ENCODE measurements at regions not wholly inside any gene's neighbourhood (a gene's known extent, or its start where the extent isn't known, plus 50 kb on each side); places are given as distances from the start of the nearest gene placed in this dataset.

DNA sequence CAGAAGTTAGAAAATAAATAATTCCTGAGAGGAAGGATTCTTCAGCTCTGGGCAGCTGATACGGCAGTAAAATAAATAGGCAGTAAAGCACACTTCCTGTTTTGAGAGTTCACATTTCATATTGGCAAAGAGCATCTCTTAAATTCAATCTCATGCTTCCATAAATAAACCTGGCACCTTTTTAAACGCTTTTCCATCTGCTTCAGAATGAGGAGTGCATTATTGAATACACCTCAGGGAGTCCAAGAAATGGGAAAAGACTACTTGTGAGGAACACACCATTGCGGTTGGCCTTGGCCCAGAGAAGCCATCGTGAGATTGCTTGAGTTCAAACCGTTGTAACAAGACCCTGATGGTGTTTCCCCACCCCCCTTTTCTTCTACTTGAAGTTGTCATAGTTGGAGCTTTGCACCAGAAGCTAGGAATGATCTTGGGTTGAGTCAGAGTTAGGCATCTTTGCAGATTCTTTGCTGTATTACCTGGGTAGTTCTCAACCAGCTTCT is 123.9 kb downstream of the RDH14 start:
- peaks cover 0 to 8% (median 2%) of the 10 kb centered on the region in 5 experiments for H3K27me3 ChIP-seq (replicated peaks in 2 of 5; ENCODE audit: control insufficient read depth in 4 of 5, insufficient read depth in 5 of 5, low read length in 4 of 5)
- no peak overlapping the region for H3K4me3 ChIP-seq (ENCODE audit: control insufficient read depth in 1 of 7, extremely low read depth in 1 of 7, insufficient read depth in 4 of 7, low read depth in 2 of 7, low read length in 6 of 7)
- no peaks in the 10 kb centered on the region for H3K36me3 ChIP-seq (ENCODE audit: control insufficient read depth in 4 of 4, insufficient read depth in 4 of 4, low read length in 3 of 4)
- H3K4me1 ChIP-seq (ENCODE audit: control extremely low read depth in 1 of 4, control insufficient read depth in 4 of 4, insufficient read depth in 4 of 4, low read length in 3 of 4), result no peaks in the 10 kb centered on the region
- H3K27ac ChIP-seq (ENCODE audit: insufficient read depth in 1 of 2, low read depth in 1 of 2, low read length in 2 of 2, poor library complexity in 1 of 2, severe bottlenecking in 2 of 2), result no peak overlapping the region
- no peaks in the 10 kb centered on the region for H3K9me3 ChIP-seq (ENCODE audit: control extremely low read depth in 1 of 5, control insufficient read depth in 4 of 5, insufficient read depth in 2 of 5, low read depth in 1 of 5, low read length in 4 of 5)
- CTCF ChIA-PET, result interaction anchor here (1.0 kb wide), 2 partner anchors 12 to 146 kb away, joined by 3 read pairs; no protein-coding TSS in a partner anchor
- no peak for DNase-seq
- POLR2A ChIA-PET, result no interaction called here
- WGBS (ENCODE audit: insufficient coverage), result 66% methylated on average over 4 of the region's 5 CpGs

- H3K9me3 ChIP-seq (ENCODE audit: control extremely low read depth in 1 of 5, control insufficient read depth in 4 of 5, insufficient read depth in 2 of 5, low read depth in 1 of 5, low read length in 4 of 5), result no peaks in the 10 kb centered on the region
- no peaks in the 10 kb centered on the region for H3K4me1 ChIP-seq (ENCODE audit: control extremely low read depth in 1 of 4, control insufficient read depth in 4 of 4, insufficient read depth in 4 of 4, low read length in 3 of 4)
- H3K36me3 ChIP-seq (ENCODE audit: control insufficient read depth in 4 of 4, insufficient read depth in 4 of 4, low read length in 3 of 4), result no peaks in the 10 kb centered on the region
- WGBS (ENCODE audit: insufficient coverage), result no CpG with 5 or more reads among the region's 2 CpGs
- CTCF ChIA-PET, result no interaction called here
- no peak overlapping the region for H3K27ac ChIP-seq (ENCODE audit: insufficient read depth in 1 of 2, low read depth in 1 of 2, low read length in 2 of 2, poor library complexity in 1 of 2, severe bottlenecking in 2 of 2)
- POLR2A ChIA-PET, result no interaction called here
- H3K27me3 ChIP-seq (replicated peaks in 2 of 5; ENCODE audit: control insufficient read depth in 4 of 5, insufficient read depth in 5 of 5, low read length in 4 of 5), result peaks cover 0 to 8% (median 2%) of the 10 kb centered on the region in 5 experiments
- no peak overlapping the region for H3K4me3 ChIP-seq (ENCODE audit: control insufficient read depth in 1 of 7, extremely low read depth in 1 of 7, insufficient read depth in 4 of 7, low read depth in 2 of 7, low read length in 6 of 7)
- DNase-seq, result peak; percentile 43 to 61 (median 45)
Measured at GRCh38 chr2:18435426-18436037, 124.9 kb downstream of the RDH14 start.

GRCh38 chr2:18433872-18434271 is 126.6 kb downstream of the RDH14 start:
- CTCF ChIA-PET, result interaction anchor here (0.8 kb wide), 1 partner anchor 10 kb away, joined by 4 read pairs; no protein-coding TSS in a partner anchor
- Histone ChIP-seq H3K27me3 (replicated peaks in 2 of 5; ENCODE audit: control insufficient read depth in 4 of 5, insufficient read depth in 5 of 5, low read length in 4 of 5) (peaks cover 0 to 8% (median 2%) of the 10 kb centered on the region in 5 experiments), H3K4me3 (ENCODE audit: control insufficient read depth in 1 of 7, extremely low read depth in 1 of 7, insufficient read depth in 4 of 7, low read depth in 2 of 7, low read length in 6 of 7) (no peak overlapping the region), H3K36me3 (ENCODE audit: control insufficient read depth in 4 of 4, insufficient read depth in 4 of 4, low read length in 3 of 4) (no peaks in the 10 kb centered on the region), H3K4me1 (ENCODE audit: control extremely low read depth in 1 of 4, control insufficient read depth in 4 of 4, insufficient read depth in 4 of 4, low read length in 3 of 4) (no peaks in the 10 kb centered on the region), H3K27ac (ENCODE audit: insufficient read depth in 1 of 2, low read depth in 1 of 2, low read length in 2 of 2, poor library complexity in 1 of 2, severe bottlenecking in 2 of 2) (no peak overlapping the region), H3K9me3 (ENCODE audit: control extremely low read depth in 1 of 5, control insufficient read depth in 4 of 5, insufficient read depth in 2 of 5, low read depth in 1 of 5, low read length in 4 of 5) (no peaks in the 10 kb centered on the region)
- WGBS (ENCODE audit: insufficient coverage), result no CpG with 5 or more reads among the region's 1 CpG
- no peak for DNase-seq
- POLR2A ChIA-PET, result no interaction called here

DNA sequence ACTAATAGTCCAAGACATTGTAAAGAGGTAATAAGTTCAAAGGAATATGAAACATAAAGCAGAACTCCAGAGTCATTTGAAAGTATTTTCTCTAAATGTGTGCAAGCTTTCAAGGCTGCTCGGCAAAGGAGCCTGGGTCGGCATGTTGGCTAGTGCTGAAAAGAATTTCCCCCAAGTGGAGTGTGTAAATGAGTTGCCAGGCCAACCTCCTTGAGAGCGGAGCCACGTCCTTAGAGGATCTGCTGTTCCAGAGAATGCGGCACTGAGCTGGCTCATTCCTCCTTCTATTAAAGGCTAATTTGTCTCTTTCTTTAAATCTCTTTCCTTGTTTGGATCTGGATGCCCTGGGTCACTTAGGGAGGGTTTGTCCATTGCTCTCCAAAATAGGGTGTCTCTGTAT is 127.5 kb downstream of the RDH14 start:
- DNase-seq, result no peak
- Histone ChIP-seq H3K36me3 (ENCODE audit: control insufficient read depth in 4 of 4, insufficient read depth in 4 of 4, low read length in 3 of 4) (no peaks in the 10 kb centered on the region), H3K27me3 (replicated peaks in 2 of 5; ENCODE audit: control insufficient read depth in 4 of 5, insufficient read depth in 5 of 5, low read length in 4 of 5) (peaks cover 0 to 8% (median 2%) of the 10 kb centered on the region in 5 experiments), H3K9me3 (ENCODE audit: control extremely low read depth in 1 of 5, control insufficient read depth in 4 of 5, insufficient read depth in 2 of 5, low read depth in 1 of 5, low read length in 4 of 5) (no peaks in the 10 kb centered on the region), H3K4me1 (ENCODE audit: control extremely low read depth in 1 of 4, control insufficient read depth in 4 of 4, insufficient read depth in 4 of 4, low read length in 3 of 4) (no peaks in the 10 kb centered on the region), H3K27ac (ENCODE audit: insufficient read depth in 1 of 2, low read depth in 1 of 2, low read length in 2 of 2, poor library complexity in 1 of 2, severe bottlenecking in 2 of 2) (no peak overlapping the region), H3K4me3 (ENCODE audit: control insufficient read depth in 1 of 7, extremely low read depth in 1 of 7, insufficient read depth in 4 of 7, low read depth in 2 of 7, low read length in 6 of 7) (no peak overlapping the region)
- ChIA-PET CTCF (interaction anchor here (0.8 kb wide), 1 partner anchor 9 kb away, joined by 4 read pairs; no protein-coding TSS in a partner anchor), POLR2A (no interaction called here)
- 70% methylated on average over 5 of the region's 5 CpGs for WGBS (ENCODE audit: insufficient coverage)

GRCh38 chr2:18430996-18431748 is 129.3 kb downstream of the RDH14 start:
- H3K27ac ChIP-seq (ENCODE audit: insufficient read depth in 1 of 2, low read depth in 1 of 2, low read length in 2 of 2, poor library complexity in 1 of 2, severe bottlenecking in 2 of 2), result no peak overlapping the region
- H3K4me1 ChIP-seq (ENCODE audit: control extremely low read depth in 1 of 4, control insufficient read depth in 4 of 4, insufficient read depth in 4 of 4, low read length in 3 of 4), result no peaks in the 10 kb centered on the region
- WGBS (ENCODE audit: insufficient coverage), result 100% methylated on average over 1 of the region's 4 CpGs
- peaks cover 0 to 8% (median 2%) of the 10 kb centered on the region in 5 experiments for H3K27me3 ChIP-seq (replicated peaks in 2 of 5; ENCODE audit: control insufficient read depth in 4 of 5, insufficient read depth in 5 of 5, low read length in 4 of 5)
- H3K4me3 ChIP-seq (ENCODE audit: control insufficient read depth in 1 of 7, extremely low read depth in 1 of 7, insufficient read depth in 4 of 7, low read depth in 2 of 7, low read length in 6 of 7), result no peak overlapping the region
- ChIA-PET CTCF (interaction anchor here (1.0 kb wide), 1 partner anchor 22 kb away, joined by 3 read pairs; no protein-coding TSS in a partner anchor), POLR2A (no interaction called here)
- no peaks in the 10 kb centered on the region for H3K36me3 ChIP-seq (ENCODE audit: control insufficient read depth in 4 of 4, insufficient read depth in 4 of 4, low read length in 3 of 4)
- DNase-seq, result no peak
- no peaks in the 10 kb centered on the region for H3K9me3 ChIP-seq (ENCODE audit: control extremely low read depth in 1 of 5, control insufficient read depth in 4 of 5, insufficient read depth in 2 of 5, low read depth in 1 of 5, low read length in 4 of 5)

- H3K27ac ChIP-seq (ENCODE audit: insufficient read depth in 1 of 2, low read depth in 1 of 2, low read length in 2 of 2, poor library complexity in 1 of 2, severe bottlenecking in 2 of 2), result no peak overlapping the region
Measured at GRCh38 chr2:18428516-18428915, 131.9 kb downstream of the RDH14 start.

DNA sequence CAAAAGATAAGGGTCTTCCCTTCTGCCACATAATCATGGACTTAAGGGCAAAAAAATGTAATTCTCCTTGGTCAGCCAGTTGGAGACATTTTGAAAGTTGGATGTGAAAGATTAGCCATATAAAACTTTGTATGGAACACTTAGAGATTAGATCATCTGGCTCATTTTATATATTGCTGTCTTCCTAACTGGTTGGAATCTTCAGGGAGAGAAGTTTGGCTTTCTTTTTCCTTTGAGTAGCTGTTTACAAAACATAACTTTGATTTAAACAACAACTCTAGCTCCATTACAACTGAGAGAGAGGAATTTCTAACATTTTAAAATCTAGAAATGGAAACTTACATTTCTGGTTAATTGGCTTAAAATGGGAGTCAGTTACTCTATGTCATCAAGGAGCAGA is 132.7 kb downstream of the RDH14 start:
- POLR2A ChIA-PET, result no interaction called here
- no peak for DNase-seq
- Histone ChIP-seq H3K4me3 (ENCODE audit: control insufficient read depth in 1 of 7, extremely low read depth in 1 of 7, insufficient read depth in 4 of 7, low read depth in 2 of 7, low read length in 6 of 7) (no peak overlapping the region), H3K9me3 (ENCODE audit: control extremely low read depth in 1 of 5, control insufficient read depth in 4 of 5, insufficient read depth in 2 of 5, low read depth in 1 of 5, low read length in 4 of 5) (no peaks in the 10 kb centered on the region), H3K27ac (ENCODE audit: insufficient read depth in 1 of 2, low read depth in 1 of 2, low read length in 2 of 2, poor library complexity in 1 of 2, severe bottlenecking in 2 of 2) (no peak overlapping the region), H3K36me3 (ENCODE audit: control insufficient read depth in 4 of 4, insufficient read depth in 4 of 4, low read length in 3 of 4) (no peaks in the 10 kb centered on the region), H3K4me1 (ENCODE audit: control extremely low read depth in 1 of 4, control insufficient read depth in 4 of 4, insufficient read depth in 4 of 4, low read length in 3 of 4) (no peaks in the 10 kb centered on the region), H3K27me3 (replicated peaks in 2 of 5; ENCODE audit: control insufficient read depth in 4 of 5, insufficient read depth in 5 of 5, low read length in 4 of 5) (peaks cover 0 to 8% (median 0%) of the 10 kb centered on the region in 5 experiments)
- CTCF ChIA-PET, result no interaction called here

More at GRCh38 chr2:18428516-18428915, 131.9 kb downstream of the RDH14 start:
- H3K27me3 ChIP-seq (replicated peaks in 2 of 5; ENCODE audit: control insufficient read depth in 4 of 5, insufficient read depth in 5 of 5, low read length in 4 of 5), result peaks cover 0 to 9% (median 2%) of the 10 kb centered on the region in 5 experiments
- POLR2A ChIA-PET, result no interaction called here
- H3K9me3 ChIP-seq (ENCODE audit: control extremely low read depth in 1 of 5, control insufficient read depth in 4 of 5, insufficient read depth in 2 of 5, low read depth in 1 of 5, low read length in 4 of 5), result no peaks in the 10 kb centered on the region
- no peaks in the 10 kb centered on the region for H3K4me1 ChIP-seq (ENCODE audit: control extremely low read depth in 1 of 4, control insufficient read depth in 4 of 4, insufficient read depth in 4 of 4, low read length in 3 of 4)
- no peak for DNase-seq
- CTCF ChIA-PET, result no interaction called here
- H3K4me3 ChIP-seq (ENCODE audit: control insufficient read depth in 1 of 7, extremely low read depth in 1 of 7, insufficient read depth in 4 of 7, low read depth in 2 of 7, low read length in 6 of 7), result no peak overlapping the region
- no peaks in the 10 kb centered on the region for H3K36me3 ChIP-seq (ENCODE audit: control insufficient read depth in 4 of 4, insufficient read depth in 4 of 4, low read length in 3 of 4)
- WGBS (ENCODE audit: insufficient coverage), result 96% methylated on average over 6 of the region's 6 CpGs
